Esophagus muscularis mucosa (tissue), 4 donors: ENCODE measurements at regions not wholly inside any gene's neighbourhood (a gene's known extent, or its start where the extent isn't known, plus 50 kb on each side); places are given as distances from the start of the nearest gene placed in this dataset.

Source experiments
- CTCF ChIP-seq, 3 experiments: fragments of 200-600 bp in 2 of 3; fragments of 450-650 bp in 1 of 3; sonication (generic) in 2 of 3; IDR thresholded peaks; one replicate each; pipeline ENCODE4 v1.5.1; 2017 to 2019; ENCODE audit warnings: antibody characterized with exemption in 3 of 3, mild to moderate bottlenecking in 2 of 3, moderate library complexity in 1 of 3
- EP300 ChIP-seq: sonication (generic); formaldehyde crosslinking; IDR thresholded peaks from one replicate; pipeline ENCODE4 v1.6.1; 2017; ENCODE audit warnings: antibody characterized with exemption
- POLR2A ChIP-seq: fragments of 450-650 bp; IDR thresholded peaks from one replicate; pipeline ENCODE4 v1.6.1; 2017; ENCODE audit warnings: antibody characterized with exemption, moderate library complexity, mild to moderate bottlenecking, low read depth
- POLR2AphosphoS5 ChIP-seq, 2 donors: sonication (generic); formaldehyde crosslinking; IDR thresholded peaks; one replicate each; pipeline ENCODE4 v1.6.1; 2017; ENCODE audit warnings: antibody characterized with exemption in 2 of 2

GRCh38 chr3:145721815-145722214 is 439.2 kb downstream of the PLOD2 start:
- TF ChIP-seq POLR2A (no peak), CTCF (IDR thresholded peaks at IDR 0.05) (no peak), EP300 (no peak), POLR2AphosphoS5 (IDR thresholded peaks at IDR 0.05) (no peak)
